Cardiac fibroblast (primary cell): ENCODE measurements at regions not wholly inside any gene's neighbourhood (a gene's known extent, or its start where the extent isn't known, plus 50 kb on each side); places are given as distances from the start of the nearest gene placed in this dataset.
A peak's percentile ranks its signal among the peaks of the same experiment; 100 is the strongest.

Experiments used
- DNase-seq, 2 donors: peaks; one replicate each; pipeline versions ENCODE4 v3.0.0 to v3.0.0-alpha.2; 2010; ENCODE audit warnings: low read depth in 2 of 2
- H3K4me3 ChIP-seq, 2 donors: replicated peaks in 1 of 2; 1 replicate in 1 of 2; 2 replicates in 1 of 2; pipeline ENCODE4 v1.5.1; 2011; ENCODE audit warnings: low read depth in 2 of 2, low read length in 2 of 2, mild to moderate bottlenecking in 2 of 2, moderate library complexity in 1 of 2
- CTCF ChIP-seq: IDR thresholded peaks from one replicate; pipeline ENCODE4 v1.5.1; 2011; ENCODE audit warnings: low read depth, mild to moderate bottlenecking, low read length, inconsistent platforms

DNA sequence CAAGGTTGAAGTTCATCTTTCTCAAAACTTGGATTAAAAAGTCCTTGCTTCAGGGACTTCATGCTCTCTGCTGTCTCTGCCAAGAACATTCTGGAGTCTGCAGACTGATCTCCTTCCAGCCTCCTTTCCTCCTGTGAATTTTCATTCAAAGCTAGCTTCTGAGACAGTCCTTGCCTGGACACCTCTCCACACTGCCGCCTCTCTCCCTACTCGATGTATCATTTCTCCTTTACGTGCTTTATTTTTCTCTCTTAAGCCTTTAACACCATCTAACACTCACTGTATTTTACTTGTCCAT, 238.8 kb downstream of the COL4A1 start:
- no peak for DNase-seq
- TF ChIP-seq CTCF: no peak
- H3K4me3 ChIP-seq: no peak overlapping the region

DNA sequence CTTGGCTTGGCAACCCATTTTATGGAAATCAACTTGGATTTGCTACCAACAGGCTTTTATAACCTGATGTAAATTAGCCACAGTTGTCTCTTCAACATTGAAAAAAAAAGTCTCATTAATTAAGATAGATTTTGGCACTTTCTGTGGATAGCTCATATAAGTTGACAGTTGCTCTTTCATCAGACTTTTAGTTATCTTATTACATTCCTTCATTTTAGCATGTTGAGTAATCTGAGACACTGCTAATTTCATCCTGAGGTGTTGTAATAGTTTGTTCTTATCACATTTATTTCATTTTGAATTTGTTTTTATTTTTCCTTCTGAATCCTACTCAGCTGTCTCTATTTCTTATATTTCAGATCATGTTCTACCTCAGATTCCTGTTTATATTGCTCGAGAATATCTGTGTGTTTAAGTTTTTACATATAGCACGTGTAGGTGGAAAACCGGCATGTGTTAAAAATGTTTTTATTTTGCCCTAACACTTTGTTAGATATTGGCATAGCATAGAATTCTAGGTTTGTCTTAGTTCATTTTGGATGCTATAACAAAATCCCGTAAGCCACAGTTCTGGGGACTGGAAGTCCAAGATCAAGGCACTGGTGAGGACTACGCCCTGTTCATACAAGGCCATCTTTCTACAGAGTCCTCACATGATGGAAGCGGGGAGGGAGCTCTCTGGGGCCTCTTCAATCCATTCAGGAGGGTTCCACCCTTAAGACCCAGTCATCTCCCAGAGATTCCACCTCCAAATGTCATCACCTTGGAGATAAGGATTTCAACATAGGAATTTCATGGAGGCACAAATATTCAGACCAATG, 239.4 kb downstream of the COL4A1 start:
- DNase-seq: peak in 1 of 2 donors; percentile 67

GRCh38 chr13:110065780-110066179, 241.2 kb downstream of the COL4A1 start:
- no peak for DNase-seq
- H3K4me3 ChIP-seq: no peak overlapping the region
- TF ChIP-seq CTCF: no peak

More for the DNA sequence above, 239.4 kb downstream of the COL4A1 start:
- H3K4me3 ChIP-seq: no peak overlapping the region
- TF ChIP-seq CTCF: no peak

- H3K4me3 ChIP-seq: no peak overlapping the region
- DNase-seq: no peak
- no peak for TF ChIP-seq CTCF
Observed at GRCh38 chr13:110063490-110064421, 243.2 kb downstream of the COL4A1 start.

DNA sequence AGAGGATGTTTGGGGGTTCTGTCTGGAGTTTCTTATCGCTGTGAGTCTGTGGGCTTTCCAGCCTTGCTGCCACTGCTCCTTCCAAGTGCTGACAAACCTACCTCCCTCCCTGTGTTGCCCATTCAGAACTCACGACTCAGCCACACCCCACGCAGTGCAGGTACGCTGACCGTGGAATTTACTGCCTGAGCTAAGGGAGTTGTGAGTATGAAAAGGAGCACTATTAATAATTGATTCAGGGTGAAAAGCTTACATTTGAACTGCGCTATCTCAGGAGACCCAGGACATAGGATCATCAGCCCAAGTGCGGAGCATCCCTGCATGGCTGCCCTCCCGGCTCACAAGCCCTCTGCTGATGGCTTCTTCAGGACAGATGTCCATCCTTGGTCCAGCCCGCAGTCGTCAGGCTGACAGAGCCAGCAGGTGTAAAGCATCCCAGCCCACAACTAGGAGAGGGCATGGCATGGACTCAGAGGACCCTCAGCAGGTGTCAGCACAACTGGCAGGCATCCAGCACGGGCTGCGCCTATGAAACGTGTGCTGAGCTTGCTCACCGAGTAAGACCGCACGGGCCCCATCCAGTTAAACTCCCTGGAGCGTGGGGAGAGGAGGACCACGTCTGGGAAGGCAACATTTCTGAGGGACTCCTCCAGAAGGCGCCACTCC, 244.0 kb downstream of the COL4A1 start:
- DNase-seq: no peak
- no peak overlapping the region for H3K4me3 ChIP-seq
- no peak for TF ChIP-seq CTCF

- TF ChIP-seq CTCF: no peak
- no peak overlapping the region for H3K4me3 ChIP-seq
- DNase-seq: no peak
Observed at GRCh38 chr13:110062077-110062776, 244.7 kb downstream of the COL4A1 start.
